ENCODE measurements at regions not wholly inside any gene's neighbourhood (a gene's known extent, or its start where the extent isn't known, plus 50 kb on each side); places are given as distances from the start of the nearest gene placed in this dataset.

- no peak for DNase-seq (ENCODE audit: low read depth)
- ChIA-PET CTCF (interaction anchor here (0.6 kb wide), 1 partner anchor 22 kb away, joined by 6 read pairs; no protein-coding TSS in a partner anchor), POLR2A (no interaction called here)
- TF ChIP-seq CTCF (IDR thresholded peaks at IDR 0.05; ENCODE audit: insufficient read depth, low read depth, low read length), result no peak
- Histone ChIP-seq H3K36me3 (ENCODE audit: control insufficient read depth, insufficient read depth, low read length) (no peaks in the 10 kb centered on the region), H3K4me3 (ENCODE audit: low read depth, low read length) (no peak overlapping the region), H3K27me3 (ENCODE audit: control insufficient read depth, insufficient read depth, low read length) (no peaks in the 10 kb centered on the region)
These were observed 369.2 kb downstream of the PLK2 start for GRCh38 chr5:58090704-58091103.

DNA sequence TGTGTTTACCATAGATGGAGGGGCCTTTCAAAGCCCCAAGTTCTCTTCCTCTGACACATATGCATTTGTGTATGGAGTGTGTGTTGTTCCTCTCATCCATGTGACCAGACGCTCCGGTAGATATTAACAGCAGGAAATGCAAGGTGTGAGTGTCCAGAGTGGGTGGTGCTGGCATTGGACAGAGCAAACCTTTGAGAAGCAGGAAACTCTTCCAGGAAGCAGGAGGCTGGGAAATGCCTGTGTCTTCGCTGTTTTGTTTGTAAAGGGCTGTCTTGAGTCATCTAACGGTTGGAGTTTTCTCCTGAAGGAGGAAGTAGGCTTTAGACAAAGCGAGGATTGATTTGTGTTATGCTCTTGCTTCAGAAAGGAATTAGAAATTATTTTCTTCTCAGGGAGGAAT, 370.9 kb downstream of the PLK2 start:
- POLR2A ChIA-PET, result no interaction called here
- H3K36me3 ChIP-seq (ENCODE audit: control insufficient read depth, insufficient read depth, low read length), result no peaks in the 10 kb centered on the region
- no peak overlapping the region for H3K4me3 ChIP-seq (ENCODE audit: low read depth, low read length)
- H3K27me3 ChIP-seq (ENCODE audit: control insufficient read depth, insufficient read depth, low read length), result no peaks in the 10 kb centered on the region
- CTCF ChIA-PET, result no interaction called here
- DNase-seq (ENCODE audit: low read depth), result no peak
- TF ChIP-seq CTCF (IDR thresholded peaks at IDR 0.05; ENCODE audit: insufficient read depth, low read depth, low read length), result no peak

- POLR2A ChIA-PET, result no interaction called here
- H3K27me3 ChIP-seq (ENCODE audit: control insufficient read depth, insufficient read depth, low read length), result no peaks in the 10 kb centered on the region
- DNase-seq (ENCODE audit: low read depth), result no peak
- TF ChIP-seq CTCF (IDR thresholded peaks at IDR 0.05; ENCODE audit: insufficient read depth, low read depth, low read length), result no peak
- no peak overlapping the region for H3K4me3 ChIP-seq (ENCODE audit: low read depth, low read length)
- H3K36me3 ChIP-seq (ENCODE audit: control insufficient read depth, insufficient read depth, low read length), result no peaks in the 10 kb centered on the region
- CTCF ChIA-PET, result no interaction called here
These were observed 372.0 kb downstream of the PLK2 start for GRCh38 chr5:58087905-58088304.

DNA sequence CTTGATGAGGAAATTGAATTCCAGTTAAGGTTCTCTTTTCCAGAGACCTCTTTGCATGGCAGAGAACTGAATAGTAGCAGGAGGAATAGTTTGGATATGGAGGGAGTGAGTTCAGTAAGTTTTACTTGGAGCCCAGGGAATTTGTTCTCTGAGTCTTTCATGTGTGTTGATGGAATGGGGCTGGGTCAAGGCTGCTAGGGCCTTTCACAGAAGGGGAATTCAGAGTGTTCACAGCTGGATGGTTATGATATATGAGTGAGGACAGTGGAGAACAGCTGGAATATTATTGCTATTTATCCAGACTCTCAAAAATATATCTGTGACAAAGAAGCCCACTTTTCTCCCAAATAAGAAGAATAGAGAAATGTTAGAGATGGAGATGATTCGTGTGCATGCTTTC, 372.8 kb downstream of the PLK2 start:
- H3K4me3 ChIP-seq (ENCODE audit: low read depth, low read length), result no peak overlapping the region
- DNase-seq (ENCODE audit: low read depth), result no peak
- no peaks in the 10 kb centered on the region for H3K36me3 ChIP-seq (ENCODE audit: control insufficient read depth, insufficient read depth, low read length)
- ChIA-PET POLR2A (no interaction called here), CTCF (no interaction called here)
- no peaks in the 10 kb centered on the region for H3K27me3 ChIP-seq (ENCODE audit: control insufficient read depth, insufficient read depth, low read length)
- no peak for TF ChIP-seq CTCF (IDR thresholded peaks at IDR 0.05; ENCODE audit: insufficient read depth, low read depth, low read length)

GRCh38 chr5:58085800-58086199, 374.1 kb downstream of the PLK2 start:
- ChIA-PET CTCF (interaction anchor here (0.5 to 0.7 kb wide), 2 partner anchors 28 to 375 kb away, joined by 3 read pairs; no protein-coding TSS in a partner anchor), POLR2A (no interaction called here)
- no peak for DNase-seq (ENCODE audit: low read depth)
- H3K4me3 ChIP-seq (ENCODE audit: low read depth, low read length), result no peak overlapping the region
- H3K27me3 ChIP-seq (ENCODE audit: control insufficient read depth, insufficient read depth, low read length), result no peaks in the 10 kb centered on the region
- H3K36me3 ChIP-seq (ENCODE audit: control insufficient read depth, insufficient read depth, low read length), result no peaks in the 10 kb centered on the region
- no peak for TF ChIP-seq CTCF (IDR thresholded peaks at IDR 0.05; ENCODE audit: insufficient read depth, low read depth, low read length)

Measured in BJ (cell line).